Embryonic facial prominence (tissue), 1 donor: ENCODE measurements at regions not wholly inside any gene's neighbourhood (a gene's known extent, or its start where the extent isn't known, plus 50 kb on each side); places are given as distances from the start of the nearest gene placed in this dataset.

Source experiments
- DNase-seq: peaks from one replicate; pipeline ENCODE4 v3.0.0-alpha.2; 2016; ENCODE audit errors: extremely low spot score

GRCh38 chr13:31853643-31854326, 114.5 kb downstream of the RXFP2 start:
- no peak for DNase-seq

GRCh38 chr13:31859571-31859970, 120.2 kb downstream of the RXFP2 start:
- DNase-seq = no peak

- DNase-seq = no peak
Observed at GRCh38 chr13:31860002-31860401, 120.7 kb downstream of the RXFP2 start.

- no peak for DNase-seq
Observed at GRCh38 chr13:31862828-31863227, 123.5 kb downstream of the RXFP2 start.

GRCh38 chr13:31864307-31864706, 125.0 kb downstream of the RXFP2 start:
- no peak for DNase-seq

GRCh38 chr13:31866099-31866498, 126.8 kb downstream of the RXFP2 start:
- DNase-seq = no peak

GRCh38 chr13:31867709-31868108, 128.4 kb downstream of the RXFP2 start:
- DNase-seq = no peak

- DNase-seq = no peak
Observed at GRCh38 chr13:31869582-31869981, 130.3 kb downstream of the RXFP2 start.

- DNase-seq = no peak
Observed at GRCh38 chr13:31870511-31870910, 131.2 kb downstream of the RXFP2 start.

- DNase-seq = no peak
Observed at GRCh38 chr13:31873145-31873544, 133.8 kb downstream of the RXFP2 start.

GRCh38 chr13:31875134-31875533, 135.8 kb downstream of the RXFP2 start:
- no peak for DNase-seq

- no peak for DNase-seq
Observed at GRCh38 chr13:31878052-31878451, 138.7 kb downstream of the RXFP2 start.

- DNase-seq = no peak
Observed at GRCh38 chr13:31878495-31878894, 139.2 kb downstream of the RXFP2 start.

- DNase-seq = no peak
Observed at GRCh38 chr13:31878955-31879354, 139.6 kb downstream of the RXFP2 start.

- DNase-seq = no peak
Observed at GRCh38 chr13:31880851-31881494, 141.6 kb downstream of the RXFP2 start.

GRCh38 chr13:31881495-31881882, 142.2 kb downstream of the RXFP2 start:
- DNase-seq = no peak

GRCh38 chr13:31882794-31883193, 143.5 kb downstream of the RXFP2 start:
- no peak for DNase-seq

GRCh38 chr13:31884556-31884955, 145.2 kb downstream of the RXFP2 start:
- DNase-seq = no peak

GRCh38 chr13:31885994-31886393, 145.6 kb upstream of the FRY start:
- DNase-seq = no peak

- DNase-seq = no peak
Observed at GRCh38 chr13:31887286-31887685, 144.3 kb upstream of the FRY start.

GRCh38 chr13:31890946-31891345, 140.6 kb upstream of the FRY start:
- no peak for DNase-seq

- no peak for DNase-seq
Observed at GRCh38 chr13:31891472-31891871, 140.1 kb upstream of the FRY start.

- DNase-seq = no peak
Observed at GRCh38 chr13:31894931-31895330, 136.6 kb upstream of the FRY start.

- DNase-seq = no peak
Observed at GRCh38 chr13:31895691-31896090, 135.9 kb upstream of the FRY start.
